Neural crest cell (in vitro differentiated cells): ENCODE measurements at regions not wholly inside any gene's neighbourhood (a gene's known extent, or its start where the extent isn't known, plus 50 kb on each side); places are given as distances from the start of the nearest gene placed in this dataset.
"Not testable (repeated sequence)": the region's sequence is repeated elsewhere in the genome, so short reads cannot be mapped to it uniquely, and the experiment has no call there.

ENCODE experiments used
- DNase-seq: peaks from one replicate; pipeline ENCODE4 v3.0.0; 2021; ENCODE audit warnings: low read depth, mixed read lengths, low spot score
- H3K27ac Mint-ChIP-seq: one replicate; pipeline ENCODE4 v1.8.0; 2021; ENCODE audit warnings: mild to moderate bottlenecking, mixed read lengths; ENCODE audit not compliant: unreplicated experiment
- H3K27me3 Mint-ChIP-seq: 2 replicates; pipeline ENCODE4 v1.8.0; 2021; ENCODE audit warnings: low read depth, mild to moderate bottlenecking, mixed read lengths
- H3K36me3 Mint-ChIP-seq: 2 replicates; pipeline ENCODE4 v1.8.0; 2021; ENCODE audit warnings: low read depth, mild to moderate bottlenecking, mixed read lengths
- H3K4me1 Mint-ChIP-seq: 2 replicates; pipeline ENCODE4 v1.8.0; 2021; ENCODE audit warnings: mixed read lengths
- H3K4me3 Mint-ChIP-seq: one replicate; pipeline ENCODE4 v1.8.0; 2021; ENCODE audit warnings: mild to moderate bottlenecking, mixed read lengths
- H3K9me3 Mint-ChIP-seq: 2 replicates; pipeline ENCODE4 v1.8.0; 2021; ENCODE audit warnings: mixed read lengths
- CTCF ChIP-seq: fragments of 200-600 bp; sonication (generic); conservative IDR thresholded peaks from 2 replicates; pipeline ENCODE4 v1.5.0; 2021; ENCODE audit warnings: antibody characterized with exemption, mild to moderate bottlenecking

DNA sequence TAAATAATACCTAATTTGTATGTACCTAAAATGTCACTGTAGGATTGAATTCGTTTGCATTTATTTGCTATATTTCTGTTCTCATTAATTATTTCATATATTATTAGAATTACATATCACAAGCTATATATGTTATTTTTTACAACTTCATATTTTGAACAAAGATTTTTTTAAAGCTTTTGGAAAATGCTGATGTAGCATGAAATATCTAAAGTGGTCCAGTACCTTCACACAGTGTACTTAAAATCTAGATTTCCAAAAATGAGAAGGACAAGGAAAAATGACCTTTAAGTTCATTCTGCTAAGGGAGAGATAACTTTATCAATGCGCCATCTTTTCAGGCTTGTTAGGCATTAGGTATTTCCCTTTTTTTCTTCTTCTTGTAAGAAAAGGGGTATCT, 71.8 kb downstream of the LARP7 start:
- DNase-seq: no peak
- H3K27ac Mint-ChIP-seq: no peak overlapping the region
- H3K27me3 Mint-ChIP-seq: peaks cover 55% of the 10 kb centered on the region
- no peak overlapping the region for H3K4me3 Mint-ChIP-seq
- H3K9me3 Mint-ChIP-seq: no peaks in the 10 kb centered on the region
- no peaks in the 10 kb centered on the region for H3K36me3 Mint-ChIP-seq
- TF ChIP-seq CTCF: no peak
- peaks cover 20% of the 10 kb centered on the region for H3K4me1 Mint-ChIP-seq

DNA sequence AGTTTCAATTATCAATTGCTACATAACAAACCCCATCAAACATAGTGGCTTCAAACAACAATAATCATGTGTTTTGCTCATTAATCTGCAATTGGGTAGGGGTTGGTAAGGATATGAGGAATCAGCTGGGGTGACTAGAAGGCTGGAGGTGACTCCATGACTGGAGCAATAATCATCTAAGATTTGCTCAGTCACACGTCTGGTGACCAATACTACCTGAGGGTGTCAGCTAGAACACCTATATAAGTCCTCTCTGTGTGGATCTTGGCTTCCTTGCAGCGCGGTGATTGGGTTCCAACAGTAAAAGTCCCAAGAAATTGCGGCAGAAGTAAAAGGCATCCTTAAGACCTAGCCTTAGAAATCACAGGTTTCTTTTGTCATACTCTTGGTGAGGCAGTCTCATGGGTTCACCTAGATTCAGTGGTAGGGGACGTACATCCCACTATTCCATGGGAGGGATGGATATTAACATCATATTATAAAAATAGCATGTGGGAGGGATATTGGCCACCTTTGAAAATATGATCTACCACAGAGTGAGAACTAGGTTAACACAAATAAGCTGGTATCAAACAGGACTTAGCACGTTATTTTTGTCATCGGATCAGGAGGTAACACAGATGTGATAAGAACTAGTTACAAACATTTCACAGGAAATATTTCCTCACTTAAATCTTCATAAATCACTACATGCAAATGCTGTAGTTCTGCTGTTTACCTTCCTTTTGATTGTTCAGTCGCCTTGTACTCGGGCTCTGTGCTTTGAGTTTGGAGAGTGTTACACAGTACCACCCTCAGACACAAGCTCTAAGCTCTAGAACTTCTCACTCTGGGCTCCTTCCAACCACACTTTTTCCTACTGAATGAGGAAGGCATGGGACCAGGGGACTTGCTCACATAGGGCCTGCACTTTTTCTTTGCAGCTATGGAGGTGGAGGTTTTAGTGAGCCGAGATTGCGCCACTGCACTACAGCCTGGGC, 78.3 kb downstream of the LARP7 start:
- peaks cover under 1% of the 10 kb centered on the region for H3K27me3 Mint-ChIP-seq
- H3K4me3 Mint-ChIP-seq: no peak overlapping the region
- no peaks in the 10 kb centered on the region for H3K9me3 Mint-ChIP-seq
- DNase-seq: no peak
- H3K27ac Mint-ChIP-seq: no peak overlapping the region
- H3K4me1 Mint-ChIP-seq: peaks cover 5% of the 10 kb centered on the region
- no peak for TF ChIP-seq CTCF
- no peaks in the 10 kb centered on the region for H3K36me3 Mint-ChIP-seq

GRCh38 chr4:112717856-112718255, 80.9 kb downstream of the LARP7 start:
- TF ChIP-seq CTCF: no peak
- no peak overlapping the region for H3K27ac Mint-ChIP-seq
- no peak overlapping the region for H3K4me3 Mint-ChIP-seq
- H3K36me3 Mint-ChIP-seq: no peaks in the 10 kb centered on the region
- H3K4me1 Mint-ChIP-seq: peaks cover 5% of the 10 kb centered on the region
- H3K27me3 Mint-ChIP-seq: peaks cover 8% of the 10 kb centered on the region
- DNase-seq: no peak
- no peaks in the 10 kb centered on the region for H3K9me3 Mint-ChIP-seq

DNA sequence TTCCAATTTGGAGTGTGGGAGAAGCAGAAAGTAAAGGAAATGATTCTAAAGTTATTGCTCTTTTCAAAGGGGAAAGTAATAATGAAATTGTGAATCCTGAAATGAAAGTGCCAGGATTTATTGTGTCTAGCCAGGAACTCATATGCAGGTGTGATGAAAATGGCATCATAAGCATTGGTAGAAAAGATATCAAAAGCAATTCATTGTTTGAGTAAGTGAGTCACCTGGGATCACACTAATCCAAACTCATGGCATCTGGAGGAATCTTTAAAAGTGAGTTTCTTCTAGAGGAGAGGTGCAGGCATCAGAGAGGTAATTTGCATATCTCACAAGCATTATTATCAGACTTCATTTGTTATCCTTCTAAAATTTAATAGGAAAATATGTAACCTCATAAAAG, 84.7 kb downstream of the LARP7 start:
- no peak for DNase-seq
- Mint-ChIP-seq H3K9me3 (no peaks in the 10 kb centered on the region), H3K36me3 (no peaks in the 10 kb centered on the region), H3K27ac (no peak overlapping the region), H3K4me1 (peaks cover 5% of the 10 kb centered on the region), H3K4me3 (no peak overlapping the region), H3K27me3 (peaks cover 8% of the 10 kb centered on the region)
- TF ChIP-seq CTCF: no peak

- Mint-ChIP-seq H3K36me3 (no peaks in the 10 kb centered on the region), H3K27me3 (peaks cover 6% of the 10 kb centered on the region), H3K4me3 (no peak overlapping the region), H3K27ac (no peak overlapping the region), H3K9me3 (no peaks in the 10 kb centered on the region), H3K4me1 (no peaks in the 10 kb centered on the region)
- DNase-seq: no peak
- TF ChIP-seq CTCF: no peak
These were observed 89.1 kb downstream of the LARP7 start for GRCh38 chr4:112726041-112726440.

- H3K4me3 Mint-ChIP-seq, H3K27me3 Mint-ChIP-seq, H3K27ac Mint-ChIP-seq, H3K9me3 Mint-ChIP-seq, H3K36me3 Mint-ChIP-seq, H3K4me1 Mint-ChIP-seq, DNase-seq: not testable (repeated sequence)
These were observed 90.8 kb downstream of the LARP7 start for GRCh38 chr4:112727728-112728127.
